ENCODE measurements at regions not wholly inside any gene's neighbourhood (a gene's known extent, or its start where the extent isn't known, plus 50 kb on each side); places are given as distances from the start of the nearest gene placed in this dataset.
"Not testable (repeated sequence)": the region's sequence is repeated elsewhere in the genome, so short reads cannot be mapped to it uniquely, and the experiment has no call there.

- DNase-seq (ENCODE audit: low spot score), result peak; percentile 57
Observed at GRCh38 chr5:1652873-1653697, 129.3 kb upstream of the LPCAT1 start.

- no peak for DNase-seq (ENCODE audit: low spot score)
Observed at GRCh38 chr5:1651971-1652872, 128.5 kb upstream of the LPCAT1 start.

GRCh38 chr5:1651250-1651649 is 127.5 kb upstream of the LPCAT1 start:
- no peak for DNase-seq (ENCODE audit: low spot score)

- DNase-seq (ENCODE audit: low spot score), result no peak
Observed at GRCh38 chr5:1649554-1649953, 125.8 kb upstream of the LPCAT1 start.

DNA sequence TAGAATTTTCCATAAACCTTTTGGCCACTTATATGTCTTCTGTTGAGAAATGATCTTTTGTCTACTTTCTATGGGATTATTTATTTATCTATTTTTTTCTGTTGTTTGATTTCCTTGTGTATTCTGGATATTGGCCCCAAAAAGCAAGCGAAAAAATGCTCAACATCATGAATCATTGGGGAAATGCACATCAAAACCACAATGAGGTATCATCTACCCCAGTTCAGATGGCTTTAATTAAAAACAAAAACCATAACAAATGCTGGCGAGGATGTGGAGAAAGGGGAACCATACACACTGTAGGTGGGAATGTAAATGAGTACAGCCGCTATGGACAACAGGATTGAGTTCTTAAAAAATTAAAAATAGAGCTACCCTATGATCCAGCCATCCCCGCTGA is 125.0 kb upstream of the LPCAT1 start:
- peak; percentile 67 for DNase-seq (ENCODE audit: low spot score)

- no peak for DNase-seq (ENCODE audit: low spot score)
Observed at GRCh38 chr5:1647580-1647979, 123.8 kb upstream of the LPCAT1 start.

GRCh38 chr5:1644810-1645571 is 121.2 kb upstream of the LPCAT1 start:
- peak; percentile 86 for DNase-seq (ENCODE audit: low spot score)

- DNase-seq (ENCODE audit: low spot score), result not testable (repeated sequence)
Observed at GRCh38 chr5:1644393-1644809, 120.6 kb upstream of the LPCAT1 start.

- DNase-seq (ENCODE audit: low spot score), result no peak
Observed at GRCh38 chr5:1643651-1644392, 120.1 kb upstream of the LPCAT1 start.

- no peak for DNase-seq (ENCODE audit: low spot score)
Observed at GRCh38 chr5:1642621-1643061, 118.9 kb upstream of the LPCAT1 start.

GRCh38 chr5:1642221-1642620 is 118.5 kb upstream of the LPCAT1 start:
- no peak for DNase-seq (ENCODE audit: low spot score)

- DNase-seq (ENCODE audit: low spot score), result peak; percentile 89
Observed at GRCh38 chr5:1641560-1642166, 117.9 kb upstream of the LPCAT1 start.

DNA sequence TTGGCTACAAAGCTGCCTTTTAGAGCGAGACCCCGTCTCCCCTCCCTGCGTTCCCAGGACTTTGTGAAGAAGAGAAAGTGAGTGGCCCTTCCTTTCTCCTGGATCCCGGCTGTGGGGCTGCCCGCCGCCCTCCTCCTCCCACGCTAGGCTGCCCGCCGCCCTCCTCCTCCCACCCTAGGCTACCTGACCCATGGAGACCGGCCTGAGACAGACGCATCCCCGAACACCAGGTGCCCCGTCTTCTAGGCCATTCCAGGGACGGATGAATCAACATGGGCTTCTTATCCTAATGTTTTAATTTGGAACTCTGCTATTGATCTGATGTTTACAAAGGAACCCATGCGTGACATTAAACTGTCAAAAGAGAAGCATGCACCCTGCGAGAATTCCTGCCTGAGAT is 117.3 kb upstream of the LPCAT1 start:
- DNase-seq (ENCODE audit: low spot score), result no peak

DNA sequence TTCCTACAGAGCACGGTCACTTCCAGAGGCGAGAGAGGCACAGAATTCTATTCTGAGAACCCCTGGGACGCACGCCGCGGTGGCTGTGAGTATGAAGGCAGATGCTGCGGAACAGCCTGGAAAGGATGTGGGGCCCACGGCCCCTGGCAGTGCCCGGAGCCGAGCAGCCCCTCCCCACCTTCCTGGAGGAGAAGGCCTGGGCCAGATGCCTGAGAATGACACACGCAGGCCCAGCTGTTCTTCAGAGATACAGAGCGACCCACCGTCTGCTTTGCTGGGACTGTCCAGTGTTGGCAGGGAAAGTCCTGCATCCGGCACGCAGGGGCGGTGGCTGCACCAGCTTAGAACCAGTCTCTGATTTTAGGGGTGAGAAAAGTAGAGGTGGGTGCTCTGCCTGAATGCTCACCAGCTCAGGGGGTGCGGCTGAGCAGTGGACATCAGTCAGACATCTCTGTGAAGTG is 116.7 kb upstream of the LPCAT1 start:
- no peak for DNase-seq (ENCODE audit: low spot score)

GRCh38 chr5:1639757-1640156 is 116.0 kb upstream of the LPCAT1 start:
- DNase-seq (ENCODE audit: low spot score), result no peak

DNA sequence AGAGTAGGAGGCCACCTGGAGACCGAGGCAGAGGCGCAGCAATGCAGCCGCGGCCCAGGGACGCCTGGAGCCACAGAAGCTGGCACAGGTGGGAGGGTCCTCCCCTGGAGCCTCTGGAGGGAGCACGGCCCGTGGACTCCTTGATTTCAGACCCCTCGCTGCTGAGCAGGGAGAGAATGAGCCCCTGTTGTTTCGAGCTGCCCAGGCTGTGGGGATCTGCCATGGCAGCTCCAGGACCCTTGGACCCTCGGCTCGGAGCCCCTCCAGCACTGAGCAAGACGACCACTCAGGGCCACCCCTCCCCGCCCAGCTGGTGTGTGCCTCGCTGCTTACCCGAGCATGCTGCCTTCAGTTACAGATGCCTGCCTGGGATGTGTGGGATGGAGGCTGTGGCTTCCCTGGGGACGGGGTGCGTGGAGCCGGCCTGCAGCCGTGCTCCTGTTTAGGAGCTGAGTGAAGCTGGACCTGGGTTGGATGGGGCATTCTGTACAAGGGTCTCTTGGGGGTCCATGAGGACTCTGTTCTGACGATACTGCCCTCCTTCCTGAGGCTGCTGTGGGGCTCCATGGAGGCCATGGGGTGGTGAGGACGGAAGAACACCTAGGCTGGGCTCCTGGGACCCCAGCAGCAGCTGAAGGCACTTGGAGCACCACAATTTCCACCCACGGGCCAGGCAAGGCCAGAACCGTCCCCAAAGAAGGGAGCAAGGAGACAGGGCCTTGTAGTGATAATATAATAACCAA is 115.1 kb upstream of the LPCAT1 start:
- no peak for DNase-seq (ENCODE audit: low spot score)

- DNase-seq (ENCODE audit: low spot score), result peak; percentile 0
Observed at GRCh38 chr5:1637639-1638481, 114.1 kb upstream of the LPCAT1 start.

DNA sequence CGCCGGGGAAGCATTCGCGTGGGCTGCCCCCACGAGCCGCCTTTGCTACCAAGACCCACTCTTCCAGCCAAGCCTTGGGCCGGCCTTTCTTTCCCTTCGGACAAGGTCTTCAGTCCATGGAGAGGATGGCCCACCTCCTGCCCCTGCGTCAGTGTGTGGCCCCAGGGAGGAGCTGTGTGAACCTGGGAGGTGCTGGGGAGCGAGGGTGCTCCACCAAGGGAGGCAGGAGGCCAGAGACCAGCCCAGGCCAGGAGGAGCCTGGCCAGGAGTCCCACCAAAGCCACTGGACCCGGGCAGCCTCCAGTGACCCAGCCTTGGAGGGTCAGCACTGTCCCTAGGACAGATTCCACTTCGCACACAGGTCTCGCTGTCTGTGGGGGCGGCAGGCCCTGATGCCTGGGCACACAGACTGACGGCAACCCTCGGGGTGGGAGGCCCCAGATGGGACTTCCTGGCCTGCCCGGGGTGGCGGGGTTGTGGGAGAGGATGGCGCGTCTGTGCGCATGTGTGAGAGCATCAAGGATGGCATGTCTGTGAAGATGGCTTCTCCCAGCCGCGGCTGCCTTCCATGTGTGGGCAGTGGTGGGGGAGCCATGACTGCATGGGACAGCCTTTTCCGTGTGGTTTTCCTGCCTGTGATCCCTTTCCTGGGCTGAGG is 113.3 kb upstream of the LPCAT1 start:
- peak; percentile 0 for DNase-seq (ENCODE audit: low spot score)

Data from AG08395 (cell line).